Glomerular visceral epithelial cell (primary cell): ENCODE measurements at regions not wholly inside any gene's neighbourhood (a gene's known extent, or its start where the extent isn't known, plus 50 kb on each side); places are given as distances from the start of the nearest gene placed in this dataset.

ENCODE experiments used
- DNase-seq: peaks from one replicate; pipeline ENCODE4 v3.0.0-alpha.2; 2016; ENCODE audit errors: extremely low spot score

- peak; percentile 50 for DNase-seq
Measured at GRCh38 chr10:29688230-29688661, 53.5 kb upstream of the SVIL start.

- DNase-seq, result no peak
Measured at GRCh38 chr10:29687421-29688164, 52.8 kb upstream of the SVIL start.

- no peak for DNase-seq
Measured at GRCh38 chr10:29685506-29685905, 50.7 kb upstream of the SVIL start.
